Endothelial cell of umbilical vein (primary cell): ENCODE measurements at regions not wholly inside any gene's neighbourhood (a gene's known extent, or its start where the extent isn't known, plus 50 kb on each side); places are given as distances from the start of the nearest gene placed in this dataset.

Experiments used
- CTCF ChIP-seq, 2 donors: IDR thresholded peaks; 1 replicate in 1 of 2; 2 replicates in 1 of 2; pipeline ENCODE4 v1.5.1; 2011; ENCODE audit warnings: low read length in 2 of 2, mild to moderate bottlenecking in 2 of 2, moderate library complexity in 2 of 2, control low read depth in 1 of 2, inconsistent platforms in 1 of 2, low read depth in 1 of 2; ENCODE audit not compliant: insufficient read depth in 1 of 2; ENCODE audit errors: extremely low read depth in 1 of 2
- EZH2 ChIP-seq: IDR thresholded peaks from 2 replicates; pipeline ENCODE4 v1.6.1; 2012; ENCODE audit warnings: borderline replicate concordance, low read depth, mild to moderate bottlenecking, moderate library complexity, low read length, inconsistent platforms; ENCODE audit not compliant: severe bottlenecking
- FOS ChIP-seq: IDR thresholded peaks from 2 replicates; pipeline ENCODE4 v1.6.1; 2011; ENCODE audit warnings: mild to moderate bottlenecking, low read length, moderate library complexity, borderline replicate concordance; ENCODE audit not compliant: insufficient read depth
- GATA2 ChIP-seq: IDR thresholded peaks from 2 replicates; pipeline ENCODE4 v1.7.0; 2011; ENCODE audit warnings: low read depth, mild to moderate bottlenecking, moderate library complexity, mixed read lengths, low read length; ENCODE audit not compliant: insufficient read length, insufficient read depth
- JUN ChIP-seq: IDR thresholded peaks from 2 replicates; pipeline ENCODE4 v1.6.1; 2011; ENCODE audit warnings: borderline replicate concordance, low read depth; ENCODE audit not compliant: insufficient read length, insufficient read depth
- MAX ChIP-seq: IDR thresholded peaks from 2 replicates; pipeline ENCODE4 v1.6.1; 2011; ENCODE audit not compliant: insufficient read depth, insufficient read length
- MYC ChIP-seq: IDR thresholded peaks from one replicate; pipeline ENCODE4 v1.6.1; 2011; ENCODE audit warnings: mild to moderate bottlenecking, low read depth, low read length
- POLR2A ChIP-seq: IDR thresholded peaks from 2 replicates; pipeline ENCODE4 v1.6.1; 2012; ENCODE audit warnings: low read depth, mild to moderate bottlenecking, control low read depth, low read length
- POLR2AphosphoS5 ChIP-seq: IDR thresholded peaks from 2 replicates; pipeline ENCODE4 v1.6.1; 2012; ENCODE audit warnings: low read depth, mild to moderate bottlenecking, control low read depth, low read length, moderate library complexity; ENCODE audit not compliant: insufficient read depth

GRCh38 chr5:58401701-58402100 lies 58.2 kb downstream of the PLK2 start:
- TF ChIP-seq CTCF (IDR thresholded peaks at IDR 0.05; ENCODE audit: extremely low read depth in 1 of 2, insufficient read depth in 1 of 2, low read depth in 1 of 2, low read length in 2 of 2), result no peak
- no peak for TF ChIP-seq EZH2
- TF ChIP-seq POLR2AphosphoS5, result no peak
- TF ChIP-seq POLR2A, result no peak
- no peak for TF ChIP-seq MAX
- TF ChIP-seq FOS, result no peak
- no peak for TF ChIP-seq MYC
- no peak for TF ChIP-seq JUN
- TF ChIP-seq GATA2, result no peak
